Ascending aorta (tissue), 2 donors: ENCODE measurements at regions not wholly inside any gene's neighbourhood (a gene's known extent, or its start where the extent isn't known, plus 50 kb on each side); places are given as distances from the start of the nearest gene placed in this dataset.
"Not testable (repeated sequence)": the region's sequence is repeated elsewhere in the genome, so short reads cannot be mapped to it uniquely, and the experiment has no call there.

ENCODE experiments used
- DNase-seq, 2 donors: peaks; one replicate each; pipeline ENCODE4 v3.0.0-alpha.2; 2019; ENCODE audit warnings: low spot score in 2 of 2
- H3K27ac ChIP-seq, 2 donors: fragments of 200-600 bp; sonication (generic); one replicate each; pipeline ENCODE4 v1.5.1; 2016 to 2017; ENCODE audit warnings: mild to moderate bottlenecking in 1 of 2
- H3K27me3 ChIP-seq: fragments of 200-600 bp; sonication (generic); one replicate; pipeline ENCODE4 v1.5.1; 2017
- H3K36me3 ChIP-seq, 2 donors: fragments of 200-600 bp; sonication (generic); one replicate each; pipeline ENCODE4 v1.5.1; 2016
- H3K4me1 ChIP-seq, 2 donors: fragments of 200-600 bp; sonication (generic); one replicate each; pipeline ENCODE4 v1.5.1; 2016 to 2017; ENCODE audit warnings: mild to moderate bottlenecking in 1 of 2
- H3K4me3 ChIP-seq, 2 donors: fragments of 200-600 bp; sonication (generic); one replicate each; pipeline ENCODE4 v1.5.1; 2016 to 2017; ENCODE audit warnings: mild to moderate bottlenecking in 1 of 2
- H3K9me3 ChIP-seq, 2 donors: fragments of 200-600 bp; sonication (generic); one replicate each; pipeline ENCODE4 v1.5.1; 2016
- CTCF ChIP-seq, 3 experiments: fragments of 200-600 bp in 2 of 3; fragments of 450-650 bp in 1 of 3; sonication (generic) in 2 of 3; IDR thresholded peaks; one replicate each; pipeline ENCODE4 v1.5.1; 2016 to 2019; ENCODE audit warnings: antibody characterized with exemption in 3 of 3, mild to moderate bottlenecking in 1 of 3, moderate library complexity in 1 of 3
- intact Hi-C: fragments of 100-400 bp; cut with DNase I; formaldehyde crosslinking; loops from one replicate; pipeline ENCODE4 v1.15.1; 2023

- no peaks in the 10 kb centered on the region for H3K36me3 ChIP-seq
- no peak for TF ChIP-seq CTCF (IDR thresholded peaks at IDR 0.05)
- H3K27me3 ChIP-seq, result no peaks in the 10 kb centered on the region
- intact Hi-C loops, result no loop called here
- H3K9me3 ChIP-seq, result no peaks in the 10 kb centered on the region
- H3K4me3 ChIP-seq, result no peak overlapping the region
- no peak for DNase-seq
- H3K4me1 ChIP-seq, result no peaks in the 10 kb centered on the region
- no peak overlapping the region for H3K27ac ChIP-seq
Measured at GRCh38 chr19:23481043-23481442, 85.8 kb upstream of the ZNF91 start.

- no peak for TF ChIP-seq CTCF (IDR thresholded peaks at IDR 0.05)
- intact Hi-C loops, result no loop called here
- no peak for DNase-seq
- Histone ChIP-seq H3K9me3 (no peaks in the 10 kb centered on the region), H3K36me3 (no peaks in the 10 kb centered on the region), H3K27ac (no peak overlapping the region), H3K27me3 (no peaks in the 10 kb centered on the region), H3K4me1 (no peaks in the 10 kb centered on the region), H3K4me3 (no peak overlapping the region)
Measured at GRCh38 chr19:23475477-23475876, 80.2 kb upstream of the ZNF91 start.

GRCh38 chr19:23474761-23475160, 79.5 kb upstream of the ZNF91 start:
- Histone ChIP-seq H3K36me3 (no peaks in the 10 kb centered on the region), H3K27ac (no peak overlapping the region), H3K9me3 (no peaks in the 10 kb centered on the region), H3K27me3 (no peaks in the 10 kb centered on the region), H3K4me1 (no peaks in the 10 kb centered on the region), H3K4me3 (no peak overlapping the region)
- intact Hi-C loops, result no loop called here
- no peak for DNase-seq
- TF ChIP-seq CTCF (IDR thresholded peaks at IDR 0.05), result no peak

- Histone ChIP-seq H3K4me1 (no peaks in the 10 kb centered on the region), H3K9me3 (no peaks in the 10 kb centered on the region), H3K27ac (no peak overlapping the region), H3K36me3 (no peaks in the 10 kb centered on the region), H3K27me3 (no peaks in the 10 kb centered on the region), H3K4me3 (no peak overlapping the region)
- no peak for DNase-seq
- no peak for TF ChIP-seq CTCF (IDR thresholded peaks at IDR 0.05)
- intact Hi-C loops, result no loop called here
Measured at GRCh38 chr19:23474172-23474571, 78.9 kb upstream of the ZNF91 start.

- Histone ChIP-seq H3K27me3 (no peaks in the 10 kb centered on the region), H3K4me1 (no peaks in the 10 kb centered on the region), H3K4me3 (peak overlapping the region in 1 of 2 donors; percentile 13), H3K36me3 (no peaks in the 10 kb centered on the region), H3K9me3 (peaks cover 0 to 4% of the 10 kb centered on the region in 2 donors), H3K27ac (no peak overlapping the region)
- DNase-seq, result no peak
- intact Hi-C loops, result no loop called here
- no peak for TF ChIP-seq CTCF (IDR thresholded peaks at IDR 0.05)
Measured at GRCh38 chr19:23470873-23471545, 75.7 kb upstream of the ZNF91 start.

- H3K4me1 ChIP-seq, H3K9me3 ChIP-seq, DNase-seq, H3K4me3 ChIP-seq, H3K27me3 ChIP-seq, H3K36me3 ChIP-seq, H3K27ac ChIP-seq, intact Hi-C loops: not testable (repeated sequence)
Measured at GRCh38 chr19:23464349-23464748, 69.1 kb upstream of the ZNF91 start.
